Cardiac muscle cell (in vitro differentiated cells and primary cell): ENCODE measurements at regions not wholly inside any gene's neighbourhood (a gene's known extent, or its start where the extent isn't known, plus 50 kb on each side); places are given as distances from the start of the nearest gene placed in this dataset.
A peak's percentile ranks its signal among the peaks of the same experiment; 100 is the strongest.

ENCODE experiments used
- DNase-seq, 2 donors: peaks; one replicate each; pipeline versions ENCODE4 v3.0.0 to v3.0.0-alpha.2; 2010 to 2017; ENCODE audit warnings: low read depth in 1 of 2, low spot score in 1 of 2
- H3K27ac ChIP-seq: fragments of 200-600 bp; sonication (generic); 2 replicates; pipeline ENCODE4 v1.5.1; 2016
- H3K27me3 ChIP-seq: fragments of 200-600 bp; sonication (generic); 2 replicates; pipeline ENCODE4 v1.6.0; 2016; ENCODE audit warnings: control low read depth
- H3K36me3 ChIP-seq: fragments of 200-600 bp; sonication (generic); 2 replicates; pipeline ENCODE4 v1.5.1; 2016; ENCODE audit warnings: control low read depth
- H3K4me1 ChIP-seq: fragments of 200-600 bp; sonication (generic); 2 replicates; pipeline ENCODE4 v1.8.1; 2017; ENCODE audit warnings: low read depth, mild to moderate bottlenecking, mixed run types
- H3K4me3 ChIP-seq: fragments of 200-600 bp; sonication (generic); 2 replicates; pipeline ENCODE4 v1.5.1; 2016; ENCODE audit warnings: mild to moderate bottlenecking
- H3K9me3 ChIP-seq: fragments of 200-600 bp; sonication (generic); 2 replicates; pipeline ENCODE4 v1.5.1; 2017; ENCODE audit warnings: low read depth, mild to moderate bottlenecking, control low read depth
- CTCF ChIP-seq: IDR thresholded peaks from 2 replicates; pipeline ENCODE4 v1.5.1; 2012; ENCODE audit warnings: low read depth, mild to moderate bottlenecking, low read length

DNA sequence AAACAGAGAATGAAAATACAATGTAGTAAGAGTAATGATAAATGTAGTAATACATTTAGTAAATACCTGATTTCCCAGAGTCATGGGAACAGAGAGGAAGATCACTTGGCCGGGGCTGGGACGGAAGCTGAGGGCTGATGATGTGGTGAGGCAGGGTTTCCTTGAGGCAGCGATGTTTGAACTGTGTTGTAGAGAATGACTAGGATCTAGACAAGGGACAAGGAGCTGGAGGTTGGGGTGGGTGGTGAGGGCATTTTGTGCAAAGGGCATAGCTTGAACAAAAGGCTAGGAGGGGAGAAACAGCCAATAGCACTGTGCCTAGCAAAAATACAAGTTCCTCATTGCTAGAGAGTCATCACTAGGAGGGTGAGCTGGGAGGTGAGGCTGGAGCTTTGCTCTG lies 64.3 kb upstream of the RAPGEF2 start:
- DNase-seq = no peak

GRCh38 chr4:159041054-159042034 lies 61.5 kb upstream of the RAPGEF2 start:
- Histone ChIP-seq H3K27ac (no peak overlapping the region), H3K9me3 (no peaks in the 10 kb centered on the region), H3K36me3 (no peaks in the 10 kb centered on the region), H3K4me1 (peaks cover 8% of the 10 kb centered on the region), H3K4me3 (no peak overlapping the region), H3K27me3 (no peaks in the 10 kb centered on the region)
- DNase-seq = no peak
- TF ChIP-seq CTCF = no peak

More for the DNA sequence above, 64.3 kb upstream of the RAPGEF2 start:
- H3K4me3 ChIP-seq = no peak overlapping the region
- H3K9me3 ChIP-seq = no peaks in the 10 kb centered on the region
- TF ChIP-seq CTCF = no peak
- no peaks in the 10 kb centered on the region for H3K36me3 ChIP-seq
- H3K27me3 ChIP-seq = no peaks in the 10 kb centered on the region
- H3K4me1 ChIP-seq = peaks cover 8% of the 10 kb centered on the region
- H3K27ac ChIP-seq = no peak overlapping the region

DNA sequence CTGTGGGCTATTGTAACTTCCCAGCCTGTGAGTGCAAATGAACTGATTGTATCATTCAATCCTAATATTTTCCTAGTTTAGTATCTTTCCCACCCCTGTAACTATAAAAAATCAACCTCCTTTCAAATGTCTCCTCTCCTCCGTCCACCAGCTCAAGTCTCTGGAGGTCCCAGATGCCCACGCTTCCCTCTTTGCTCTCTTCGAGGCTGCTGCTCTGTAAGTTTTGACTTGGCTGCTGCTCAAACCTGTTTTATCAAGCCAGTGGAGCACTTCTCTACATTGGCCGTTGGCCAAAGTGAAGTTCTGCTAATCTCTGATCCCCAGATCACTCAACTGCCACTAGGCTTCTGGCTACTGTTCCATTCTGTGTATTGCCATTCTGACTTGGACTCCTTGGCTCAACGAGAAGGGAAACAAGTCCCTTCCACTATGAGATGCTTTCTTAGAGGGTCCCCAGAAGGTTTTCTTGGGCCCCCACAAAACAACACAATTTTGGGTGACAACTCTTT lies 60.7 kb upstream of the RAPGEF2 start:
- H3K36me3 ChIP-seq = no peaks in the 10 kb centered on the region
- DNase-seq = peak; percentile 31 to 64
- H3K4me3 ChIP-seq = no peak overlapping the region
- peak overlapping the region; percentile 8 for H3K27ac ChIP-seq
- H3K9me3 ChIP-seq = no peaks in the 10 kb centered on the region
- H3K4me1 ChIP-seq = peaks cover 8% of the 10 kb centered on the region
- H3K27me3 ChIP-seq = no peaks in the 10 kb centered on the region
- TF ChIP-seq CTCF = no peak

DNA sequence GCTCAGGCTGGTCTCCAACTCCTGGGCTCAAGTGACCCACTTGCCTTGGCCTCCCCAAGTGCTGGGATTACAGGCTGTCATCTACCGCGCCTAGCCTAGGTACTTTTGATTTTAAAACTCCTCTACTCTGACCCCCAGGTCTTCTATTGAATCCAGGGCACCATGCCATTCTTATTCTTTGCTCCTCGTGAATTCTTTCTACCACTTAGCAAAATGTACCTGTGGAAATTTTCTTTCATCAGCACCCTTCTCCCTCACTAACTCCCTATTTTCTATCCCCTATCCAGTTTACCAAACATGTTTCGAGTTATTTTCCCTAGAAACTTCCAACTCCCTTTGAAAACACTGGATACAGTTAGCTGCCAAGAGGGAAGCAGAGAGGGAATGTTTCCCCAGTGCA lies 60.0 kb upstream of the RAPGEF2 start:
- H3K4me1 ChIP-seq = peaks cover 8% of the 10 kb centered on the region
- no peaks in the 10 kb centered on the region for H3K9me3 ChIP-seq
- H3K27me3 ChIP-seq = no peaks in the 10 kb centered on the region
- no peaks in the 10 kb centered on the region for H3K36me3 ChIP-seq
- H3K4me3 ChIP-seq = no peak overlapping the region
- TF ChIP-seq CTCF = no peak
- no peak overlapping the region for H3K27ac ChIP-seq
- no peak for DNase-seq

DNA sequence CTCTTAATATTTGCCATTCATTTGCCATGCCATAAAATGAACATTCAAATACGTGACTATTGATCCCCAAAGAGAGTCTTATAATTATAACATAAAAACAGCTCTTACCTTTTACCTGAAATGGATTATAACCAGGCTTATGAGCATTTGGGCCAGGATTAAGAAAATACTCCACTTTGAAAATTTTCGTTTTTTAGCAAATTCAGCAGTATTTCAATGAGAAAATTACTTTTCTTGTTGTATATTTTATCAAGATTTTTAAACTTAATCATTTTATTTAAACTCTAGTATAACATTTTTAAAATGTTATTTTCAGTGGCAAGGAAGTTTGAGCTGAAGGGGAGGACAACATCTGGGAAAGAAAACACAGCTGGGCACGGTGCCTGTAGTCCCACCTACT lies 59.0 kb upstream of the RAPGEF2 start:
- Histone ChIP-seq H3K27me3 (no peaks in the 10 kb centered on the region), H3K4me1 (peaks cover 13% of the 10 kb centered on the region), H3K27ac (no peak overlapping the region)

More for the DNA sequence above, 59.0 kb upstream of the RAPGEF2 start:
- H3K4me3 ChIP-seq = no peak overlapping the region
- no peak for TF ChIP-seq CTCF
- H3K36me3 ChIP-seq = no peaks in the 10 kb centered on the region
- no peaks in the 10 kb centered on the region for H3K9me3 ChIP-seq
- DNase-seq = no peak
